NCI-H146 treated with DMSO at 0.1 percent for 48 hours (cell line): ENCODE measurements at regions not wholly inside any gene's neighbourhood (a gene's known extent, or its start where the extent isn't known, plus 50 kb on each side); places are given as distances from the start of the nearest gene placed in this dataset.

ENCODE experiments used
- DNase-seq: peaks from one replicate; lab custom pipeline; 2025; ENCODE audit not compliant: unreplicated experiment; lab: John Stamatoyannopoulos, UW

DNA sequence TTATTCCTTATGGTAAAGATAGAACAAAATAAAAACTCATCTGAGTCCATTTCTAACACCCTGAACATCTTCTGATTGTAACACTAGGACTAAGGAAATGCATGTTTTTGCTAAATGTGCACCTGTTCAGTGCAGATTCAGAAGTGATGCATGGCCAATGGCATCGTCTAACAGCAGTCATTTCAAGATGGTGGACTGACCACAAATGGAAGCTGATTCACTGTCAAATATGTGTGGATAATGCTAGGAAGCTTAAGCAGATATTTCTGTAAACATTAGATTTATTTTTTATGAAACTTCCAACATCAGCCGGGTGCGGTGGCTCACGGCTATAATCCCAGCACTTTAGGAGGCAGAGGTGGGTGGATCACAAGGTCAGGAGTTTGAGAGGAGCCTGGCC lies 394.8 kb downstream of the SAMD5 start:
- no peak for DNase-seq

DNA sequence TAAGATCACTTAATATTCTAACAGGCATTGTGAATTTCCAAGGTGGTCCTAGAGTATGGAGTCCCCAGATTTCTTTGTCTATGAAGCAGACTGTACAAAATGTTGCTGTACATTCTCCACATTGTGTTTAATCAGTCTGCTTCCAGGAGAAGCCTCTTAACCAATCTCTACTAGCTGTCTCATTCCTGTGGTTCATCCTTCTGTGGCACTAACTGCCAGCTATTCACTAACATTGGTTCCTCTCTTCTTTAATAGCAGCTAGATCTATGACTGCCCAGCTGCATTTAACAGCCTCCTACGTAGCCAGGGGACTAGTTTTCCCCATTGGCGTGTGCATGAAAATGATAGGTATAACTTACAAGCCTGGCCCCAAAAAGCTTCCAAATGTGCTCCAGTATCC lies 395.4 kb downstream of the SAMD5 start:
- no peak for DNase-seq

DNA sequence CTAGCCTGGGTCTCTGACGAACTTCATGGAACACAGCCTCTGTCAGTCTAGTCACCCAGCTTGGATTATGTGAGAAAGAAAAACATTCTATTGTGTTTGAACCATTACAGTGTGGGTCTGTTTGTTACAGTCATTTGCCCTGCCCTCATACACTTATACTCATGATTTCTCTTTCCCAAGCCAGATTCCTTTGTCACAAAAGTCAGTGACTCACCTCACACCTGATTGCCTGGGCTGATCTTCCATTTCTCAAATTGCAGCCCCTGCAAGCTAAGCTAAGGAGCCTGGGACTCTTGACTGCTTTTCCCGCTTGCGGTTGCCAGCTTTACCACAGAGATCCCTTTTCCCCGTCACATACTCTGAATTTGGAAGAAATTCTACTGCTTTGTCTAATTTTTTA lies 395.9 kb downstream of the SAMD5 start:
- DNase-seq: no peak

DNA sequence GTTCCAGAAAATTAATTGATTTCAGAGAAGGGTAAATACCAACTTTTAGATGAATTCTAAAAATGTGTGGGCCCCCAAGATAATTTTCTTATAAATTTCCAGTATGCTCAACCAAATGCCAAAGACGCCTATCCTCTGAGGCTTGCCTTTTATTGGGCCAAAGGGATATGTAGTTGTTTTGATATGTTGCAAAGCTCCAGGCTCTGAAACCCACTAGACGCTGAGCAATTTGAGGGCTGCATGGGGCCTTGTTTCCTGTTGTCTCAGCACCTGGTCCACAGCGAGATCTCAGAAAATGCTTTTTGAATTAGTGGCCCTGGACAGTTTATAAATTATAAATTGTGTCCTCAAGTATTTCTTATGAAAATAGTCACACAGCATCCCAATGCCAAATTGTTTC lies 397.2 kb downstream of the SAMD5 start:
- DNase-seq: peak; percentile 26

DNA sequence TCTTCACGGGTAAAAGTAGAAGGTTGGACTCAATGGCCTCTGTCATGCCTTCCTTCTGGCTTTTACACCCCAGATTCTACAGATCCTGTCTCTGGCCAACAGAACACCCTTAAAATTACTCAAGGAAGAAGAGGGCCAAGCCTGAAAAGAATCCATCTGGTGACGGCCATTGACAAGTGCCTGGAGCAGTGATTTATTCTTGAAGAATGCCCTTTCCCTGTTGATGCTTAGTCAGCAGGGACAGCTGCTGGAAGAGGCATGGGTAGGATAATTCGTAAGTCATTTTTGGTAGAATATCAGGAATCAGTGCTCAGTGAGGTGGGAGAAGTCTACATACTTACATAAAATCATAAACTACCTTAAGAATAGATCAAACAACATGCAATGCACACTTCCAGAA lies 397.9 kb downstream of the SAMD5 start:
- DNase-seq: no peak

DNA sequence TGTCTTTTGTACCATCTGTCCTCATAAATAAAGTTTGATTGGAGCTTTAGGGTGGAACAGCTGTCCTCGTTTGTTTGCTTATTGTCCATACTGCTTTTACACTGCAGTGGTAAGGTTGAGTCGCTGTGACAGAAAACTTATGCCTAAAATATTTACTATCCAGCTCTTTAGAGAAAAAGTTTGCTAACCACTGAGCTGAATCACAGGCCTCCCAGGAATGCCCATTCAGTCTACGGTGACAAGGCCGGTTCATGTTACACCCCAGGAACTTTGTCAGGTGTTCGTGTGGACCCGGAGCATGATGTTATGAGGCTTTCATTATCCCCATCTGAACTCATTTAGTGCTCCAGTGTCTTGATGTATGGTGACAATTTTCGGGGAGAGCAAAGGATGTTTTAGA lies 401.1 kb downstream of the SAMD5 start:
- no peak for DNase-seq

DNA sequence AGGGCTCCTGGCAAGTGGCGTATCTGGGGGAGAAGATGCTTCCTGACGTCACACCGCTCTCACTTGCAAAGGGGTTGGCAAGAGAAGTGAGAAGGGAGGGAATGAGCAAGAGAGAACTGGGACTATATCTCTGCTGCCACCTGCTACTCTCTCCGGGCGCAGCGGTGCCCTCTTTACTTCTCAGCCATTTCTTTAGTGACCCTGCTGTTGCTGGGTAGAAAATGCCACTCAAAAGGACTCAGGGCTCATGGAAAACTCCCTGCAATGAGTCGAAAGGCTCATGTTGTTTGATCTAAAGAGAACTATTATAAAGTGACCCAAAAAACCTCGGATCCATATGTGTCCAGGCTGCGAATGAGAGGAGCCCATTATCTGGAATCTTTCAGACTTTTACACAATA lies 401.8 kb downstream of the SAMD5 start:
- no peak for DNase-seq

DNA sequence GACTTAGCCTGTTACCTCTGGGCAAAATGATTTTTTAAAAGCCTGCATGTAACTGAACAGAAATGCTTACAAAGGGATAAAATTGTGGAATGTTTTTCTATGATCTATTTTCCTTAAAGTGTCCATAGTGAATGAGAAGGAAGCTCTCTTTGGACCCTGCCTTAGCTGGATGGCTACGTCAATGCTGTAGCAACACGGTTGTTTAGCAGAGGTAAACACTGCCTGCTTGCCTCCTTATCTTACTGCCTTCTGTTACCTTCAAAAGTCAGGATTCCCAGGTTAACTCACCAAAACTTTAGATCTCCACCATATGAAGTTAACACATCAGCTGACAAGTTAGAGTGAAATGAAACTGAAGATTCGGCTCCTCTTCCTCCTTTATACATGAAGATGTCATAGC lies 402.6 kb downstream of the SAMD5 start:
- no peak for DNase-seq

DNA sequence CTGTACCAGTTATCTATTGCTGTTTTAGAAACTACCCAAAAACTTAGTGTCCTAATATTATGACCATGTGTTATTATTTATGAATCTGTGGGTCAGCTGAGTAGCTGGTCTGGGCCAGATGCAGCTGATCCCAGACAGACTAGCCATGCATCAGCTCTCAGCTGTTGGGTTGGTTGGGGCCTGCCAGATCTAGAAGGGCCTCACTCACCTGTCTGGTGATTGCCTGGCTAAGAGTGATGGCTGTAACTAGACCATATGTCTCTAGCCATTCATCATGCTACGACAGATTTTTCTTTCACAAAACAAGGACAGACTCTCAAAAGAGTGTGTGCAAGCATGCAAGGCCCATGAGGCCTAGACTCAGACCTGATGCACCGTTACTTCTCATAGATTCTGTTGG lies 403.2 kb downstream of the SAMD5 start:
- DNase-seq: no peak

DNA sequence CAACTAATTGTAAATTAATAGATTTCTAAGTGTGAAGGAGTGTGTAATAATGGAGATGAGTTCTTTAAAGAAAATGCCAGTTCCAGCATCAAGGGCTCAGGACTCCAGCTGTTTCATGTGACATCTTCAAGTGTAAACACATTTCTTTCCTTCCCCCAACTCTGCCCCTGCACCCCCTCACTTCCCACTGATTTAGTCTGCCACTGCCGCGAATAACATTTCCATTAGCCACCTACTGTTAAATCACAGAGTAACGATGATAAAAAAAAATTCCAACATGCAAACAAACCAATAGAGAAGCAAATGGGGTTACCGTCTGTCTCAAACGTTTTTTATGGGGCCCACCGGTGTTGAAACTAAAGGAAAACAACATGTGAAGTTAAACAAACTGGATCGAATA lies 414.3 kb downstream of the SAMD5 start:
- DNase-seq: peak; percentile 19

DNA sequence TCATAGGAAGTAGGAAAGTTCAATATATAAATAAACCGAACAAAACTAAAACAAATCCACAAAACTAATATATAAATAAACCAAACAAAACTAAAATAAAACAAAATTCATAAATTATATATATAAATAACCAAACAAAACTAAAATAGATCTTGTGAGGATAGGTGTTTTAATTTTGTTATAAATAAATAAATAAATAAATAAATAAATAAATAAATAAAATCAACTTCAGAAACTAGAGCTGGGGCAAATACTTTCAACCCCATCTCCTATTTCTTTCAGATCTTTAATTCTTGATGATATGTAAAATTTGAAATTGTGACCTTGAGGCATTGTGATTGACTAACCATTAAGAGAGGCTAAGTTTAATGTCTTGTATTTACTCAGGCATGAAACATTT lies 416.1 kb downstream of the SAMD5 start:
- DNase-seq: no peak

DNA sequence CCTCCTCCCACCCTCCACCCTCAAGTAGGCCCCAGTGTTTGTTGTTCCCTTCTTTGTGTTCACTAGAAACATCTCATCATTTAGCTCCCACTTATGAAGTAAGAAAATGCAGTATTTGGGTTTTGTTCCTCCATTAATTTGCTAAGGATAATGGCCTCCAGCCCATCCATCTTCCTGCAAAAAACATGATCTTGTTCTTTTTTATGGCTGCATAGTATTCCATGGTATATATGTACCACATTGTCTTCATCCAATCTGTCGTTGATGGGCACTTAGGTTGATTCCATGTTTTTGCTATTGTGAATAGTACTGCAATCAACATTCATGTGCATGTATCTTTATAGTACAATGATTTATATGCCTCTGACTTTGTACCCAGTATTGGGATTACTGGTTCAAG lies 416.8 kb upstream of the SASH1 start:
- no peak for DNase-seq

DNA sequence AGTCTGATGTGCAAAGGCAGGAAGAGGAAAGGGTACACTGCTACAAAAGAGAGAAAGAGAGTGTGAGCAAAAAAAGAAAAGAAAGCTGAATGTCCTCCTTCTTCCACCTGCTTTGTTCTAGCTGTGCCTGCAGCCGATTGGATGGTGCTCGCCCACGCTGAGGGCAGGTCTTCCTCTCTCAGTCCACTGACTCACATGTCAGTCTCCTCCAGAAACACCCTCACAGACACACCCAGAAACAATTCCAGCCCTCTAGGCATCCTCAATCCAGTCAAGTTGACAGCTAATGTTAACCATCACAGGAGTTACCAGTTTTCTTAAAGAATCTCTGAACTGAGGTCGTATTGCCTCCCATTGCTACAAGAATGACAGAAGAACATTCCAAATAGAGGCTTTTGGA lies 411.9 kb upstream of the SASH1 start:
- DNase-seq: no peak

DNA sequence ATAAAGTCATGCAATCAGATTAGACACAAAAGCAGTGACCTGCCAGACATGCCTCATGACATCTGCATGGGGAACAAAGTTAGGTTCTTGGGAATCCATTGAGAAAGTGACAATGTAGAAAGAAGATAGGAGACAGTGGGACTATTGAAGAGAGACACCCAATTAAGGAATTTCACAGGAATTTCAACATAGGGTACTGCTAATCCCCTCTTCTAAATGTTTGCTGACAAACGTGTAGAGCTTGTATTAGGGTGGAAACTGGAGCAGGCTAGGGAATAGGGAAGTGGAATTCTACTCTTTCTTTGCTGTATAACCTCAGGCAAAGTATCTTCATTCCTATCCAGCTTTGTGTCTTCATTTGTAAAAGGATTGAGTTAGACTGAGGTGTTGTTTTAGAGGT lies 409.4 kb upstream of the SASH1 start:
- no peak for DNase-seq

DNA sequence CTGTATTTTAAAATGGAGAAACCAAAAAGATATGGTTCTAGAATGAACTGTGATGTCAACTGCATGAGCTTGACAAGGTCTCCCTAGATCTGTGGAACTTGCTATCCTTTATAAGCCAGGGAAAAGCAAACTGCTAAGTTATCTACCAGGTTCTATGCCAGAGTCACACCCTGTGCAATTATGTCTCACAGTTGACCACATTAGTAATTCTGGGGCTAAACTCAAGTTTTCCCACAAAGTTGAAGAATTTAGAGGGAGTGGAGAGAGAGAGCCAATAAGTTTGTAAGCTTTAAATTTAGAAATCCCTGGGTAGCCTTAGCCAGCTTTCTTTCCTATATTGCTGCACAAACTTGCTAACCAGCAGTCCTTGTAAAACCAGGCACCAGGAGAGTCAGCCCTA lies 407.0 kb upstream of the SASH1 start:
- no peak for DNase-seq

DNA sequence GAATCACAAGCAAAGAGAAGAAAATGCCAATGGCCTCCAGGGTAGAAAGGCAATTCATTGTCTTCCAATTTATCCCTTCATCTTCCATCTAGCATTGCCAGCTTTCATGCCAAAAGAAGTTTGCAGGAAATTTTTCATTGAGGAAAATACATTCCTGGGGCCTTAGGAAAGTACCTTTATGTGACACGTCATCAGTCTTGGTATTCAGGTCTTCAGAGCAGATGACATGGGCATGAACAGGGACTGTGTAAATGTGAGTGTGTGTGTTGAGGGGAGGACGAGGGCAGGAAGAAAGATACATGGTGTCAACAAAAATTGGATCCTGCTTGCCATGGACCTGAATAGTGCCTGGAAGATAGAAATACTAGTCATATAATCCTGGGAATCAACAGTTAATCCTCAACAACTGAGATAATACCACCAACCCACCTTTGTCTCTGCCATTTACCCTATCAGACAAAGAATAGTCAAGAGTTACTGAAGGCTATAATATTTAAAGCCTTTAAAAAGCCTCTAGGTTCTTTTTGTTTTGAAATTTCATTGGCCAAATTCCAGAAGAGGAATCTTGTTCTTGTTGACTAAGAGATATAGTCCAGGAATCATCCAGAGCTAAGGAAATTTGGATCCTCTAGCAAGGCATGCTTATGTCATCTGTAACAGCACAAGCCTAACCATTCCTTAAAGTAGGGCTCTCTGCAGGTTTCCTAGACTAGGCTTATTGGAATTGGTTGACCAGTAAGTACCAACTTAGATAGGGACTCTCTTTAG lies 405.8 kb upstream of the SASH1 start:
- no peak for DNase-seq

DNA sequence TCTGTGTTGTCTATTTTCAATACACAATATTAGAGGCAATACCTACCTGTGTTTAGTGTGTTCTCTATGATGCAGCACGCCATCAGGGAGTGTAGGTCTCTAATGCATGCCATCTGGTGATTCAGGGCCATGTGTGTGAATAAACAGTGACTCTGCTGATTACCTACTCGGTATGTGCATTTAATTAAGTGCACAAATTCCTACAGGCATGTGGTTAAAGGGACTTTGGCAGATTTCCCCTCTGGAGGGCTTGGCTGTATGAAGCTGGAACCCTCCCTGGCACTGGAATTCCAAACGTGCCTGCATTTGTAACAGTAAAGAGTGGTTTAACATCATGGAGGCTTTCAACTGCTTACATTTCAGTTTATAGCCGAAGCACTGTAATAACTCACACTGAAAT lies 401.5 kb upstream of the SASH1 start:
- DNase-seq: no peak

DNA sequence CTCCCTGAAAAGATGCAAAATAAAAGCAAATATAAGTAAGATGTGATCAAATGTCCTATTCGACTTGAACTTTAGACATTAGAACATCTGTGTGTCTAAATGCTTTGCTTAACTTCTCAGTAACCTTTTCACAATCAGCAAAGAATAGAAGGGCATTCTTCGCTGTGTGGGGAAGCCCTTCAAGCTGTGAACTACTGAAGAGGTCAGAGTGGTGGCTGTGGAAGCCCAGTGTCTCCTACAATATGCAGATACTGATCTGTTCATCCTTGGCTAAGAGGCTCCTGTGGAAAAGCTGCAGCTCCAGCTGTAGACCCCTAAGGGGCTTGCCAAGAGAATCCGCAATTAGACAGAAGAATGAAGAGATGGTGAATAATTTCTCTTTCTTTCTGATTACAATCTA lies 400.3 kb upstream of the SASH1 start:
- no peak for DNase-seq

DNA sequence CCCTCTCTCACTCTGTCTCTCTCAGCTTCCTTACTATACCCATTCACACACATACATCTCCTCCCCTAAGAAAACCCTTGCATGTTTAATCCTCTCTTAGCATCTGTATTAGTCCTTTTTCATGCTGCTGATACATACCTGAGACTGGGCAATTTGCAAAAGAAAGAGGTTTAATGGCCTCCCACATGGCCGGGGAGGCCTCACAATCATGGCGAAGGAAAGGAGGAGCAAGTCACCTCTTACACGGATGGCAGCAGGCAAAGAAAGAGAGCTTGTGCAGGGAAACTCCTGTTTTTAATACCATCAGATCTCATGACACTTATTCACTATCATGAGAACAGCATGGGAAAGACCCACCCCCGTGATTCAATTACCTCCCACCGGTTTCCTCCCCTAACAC lies 398.5 kb upstream of the SASH1 start:
- no peak for DNase-seq

DNA sequence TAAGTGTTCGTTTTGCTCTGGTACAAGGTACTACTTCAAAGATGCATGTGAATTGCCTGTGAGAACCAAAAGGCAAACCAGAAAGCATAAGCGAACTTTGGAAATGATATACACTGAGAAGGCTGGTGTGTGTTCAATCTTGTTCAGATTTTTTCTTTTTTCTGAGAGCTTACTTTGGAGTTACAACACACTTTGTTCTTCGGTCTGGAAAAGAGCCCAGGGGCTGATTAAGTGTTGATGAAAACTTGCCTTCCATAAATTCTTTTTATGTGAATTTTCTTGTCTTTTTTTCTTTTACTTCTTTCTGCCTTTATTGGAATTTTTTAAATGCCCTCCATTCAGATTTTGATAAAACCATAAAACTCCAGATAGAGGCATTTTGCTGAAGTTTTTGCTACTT lies 395.1 kb upstream of the SASH1 start:
- DNase-seq: no peak

DNA sequence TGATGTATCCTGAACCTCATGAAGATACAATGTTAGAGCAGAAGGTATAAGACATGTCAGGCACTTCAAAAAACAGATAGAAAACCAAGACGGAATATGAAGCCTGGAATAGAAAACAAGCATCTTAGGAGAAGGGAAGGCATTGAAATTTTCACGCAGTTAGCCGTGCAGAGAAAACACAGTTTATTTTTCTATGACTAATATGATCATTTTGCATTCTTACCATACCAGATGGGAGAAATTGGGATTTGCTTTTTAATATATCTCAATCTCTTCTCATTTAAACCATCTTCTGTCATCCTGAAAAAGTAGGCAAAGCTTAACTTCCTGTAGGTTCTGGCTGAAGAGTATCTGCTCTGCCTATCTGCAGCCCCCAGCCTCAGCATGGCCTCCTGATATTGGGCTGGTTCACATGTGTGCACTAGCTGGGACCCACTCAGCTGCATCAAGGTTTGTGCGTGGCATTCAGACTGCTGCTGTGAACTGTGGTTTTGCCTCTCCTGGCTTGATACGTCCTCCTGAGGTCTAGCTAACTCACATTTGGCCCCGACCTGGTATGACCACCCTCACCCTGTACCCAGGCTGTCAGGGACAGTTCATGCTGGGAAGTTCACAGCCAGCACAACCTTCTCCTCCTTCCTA lies 392.5 kb upstream of the SASH1 start:
- no peak for DNase-seq

DNA sequence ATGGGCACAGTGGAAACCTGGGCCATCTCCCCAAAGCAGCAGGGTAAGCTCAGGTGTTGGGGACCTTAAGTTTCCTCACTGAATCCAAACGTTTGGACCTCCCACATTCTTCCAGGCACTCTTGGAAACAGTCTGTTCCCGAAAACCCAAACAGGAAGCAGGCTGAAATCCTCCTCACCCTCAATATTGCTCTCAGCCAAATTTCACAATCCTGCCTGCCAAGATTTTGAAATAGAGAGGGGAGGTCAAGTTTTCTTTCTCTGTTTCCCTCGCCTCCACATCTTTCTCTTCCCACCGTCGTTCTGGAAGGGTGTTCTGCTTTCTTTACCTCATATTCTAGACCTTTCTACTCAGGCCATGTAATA lies 392.0 kb upstream of the SASH1 start:
- no peak for DNase-seq

DNA sequence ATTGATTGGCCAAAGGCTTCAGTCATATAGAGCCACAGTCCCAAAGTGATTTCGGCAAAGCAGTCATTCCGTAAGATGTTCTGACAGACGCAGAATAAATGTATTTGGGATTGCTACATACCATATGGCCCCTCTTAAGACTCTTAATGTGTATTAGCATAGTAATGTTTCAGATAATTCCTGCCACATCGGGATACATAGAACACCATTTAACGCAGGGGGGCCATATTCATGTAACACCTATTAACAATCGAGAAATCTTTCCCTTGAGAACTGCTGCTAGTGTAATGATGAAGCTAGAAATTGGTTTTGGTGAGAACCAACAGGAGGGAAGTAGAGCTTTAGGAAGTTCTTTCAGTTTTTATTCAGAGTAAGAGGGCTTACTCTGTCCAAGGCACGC lies 390.9 kb upstream of the SASH1 start:
- no peak for DNase-seq
